AG10803 (cell line): ENCODE measurements at regions not wholly inside any gene's neighbourhood (a gene's known extent, or its start where the extent isn't known, plus 50 kb on each side); places are given as distances from the start of the nearest gene placed in this dataset.

Experiments used
- DNase-seq: peaks from one replicate; pipeline ENCODE4 v3.0.0; 2010; ENCODE audit warnings: low read depth
- H3K4me3 ChIP-seq: 2 replicates; pipeline ENCODE4 v1.5.1; 2011; ENCODE audit warnings: mild to moderate bottlenecking, low read length, control low read depth
- TF ChIP-seq, protein P1 (sequence below): conservative IDR thresholded peaks from 2 replicates; pipeline ENCODE4 v1.5.1; 2011; ENCODE audit warnings: mild to moderate bottlenecking, low read length, control low read depth, inconsistent platforms

DNA sequence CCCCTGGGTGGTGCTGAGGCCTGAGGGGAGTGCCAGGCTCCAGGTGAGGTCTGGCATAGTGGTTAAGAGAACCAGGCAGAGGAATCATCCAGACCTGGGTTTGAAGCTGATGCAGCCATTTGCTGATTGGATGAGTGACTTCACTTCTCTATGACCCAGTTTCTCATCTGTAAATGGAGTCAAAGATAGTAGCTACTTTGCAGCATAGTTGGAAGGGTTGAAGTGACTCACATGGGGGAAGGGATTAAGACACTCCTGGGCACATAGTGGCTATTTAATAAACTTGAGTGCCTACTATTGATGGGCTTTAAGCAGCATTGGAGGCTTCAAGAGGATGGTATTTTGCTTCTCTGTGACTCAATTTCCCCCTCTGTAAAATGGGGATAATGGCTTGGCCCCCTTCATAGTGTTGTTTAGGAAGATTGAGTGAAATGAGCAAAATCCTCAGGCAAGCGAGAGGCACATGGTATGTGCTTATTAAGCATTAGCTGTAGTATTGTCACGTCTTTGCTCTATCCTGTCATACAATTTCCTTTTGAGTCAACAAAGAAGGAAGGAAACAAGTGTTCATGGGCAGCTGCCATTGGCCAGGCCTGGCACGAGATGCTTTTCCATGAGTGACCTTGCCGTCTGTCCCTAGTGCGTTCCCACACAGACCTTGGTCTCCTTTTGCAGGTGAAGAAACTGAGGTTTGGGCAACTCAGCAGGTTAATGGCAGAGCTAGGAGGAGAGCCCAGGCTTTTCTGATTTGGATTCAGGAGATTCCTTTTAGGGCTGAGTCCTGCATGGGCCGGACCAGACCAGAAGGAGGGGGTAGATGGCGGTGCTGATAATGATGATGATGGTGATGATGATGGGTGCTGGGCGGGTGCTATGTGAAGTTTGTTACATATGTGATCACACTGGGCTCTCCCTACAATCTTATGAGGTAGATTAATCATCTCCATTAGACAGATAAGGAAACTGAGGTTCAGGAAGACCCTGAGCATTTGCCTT, 131.1 kb upstream of the WNT4 start:
- DNase-seq: no peak
- H3K4me3 ChIP-seq: no peak overlapping the region
- TF ChIP-seq, protein P1, sequence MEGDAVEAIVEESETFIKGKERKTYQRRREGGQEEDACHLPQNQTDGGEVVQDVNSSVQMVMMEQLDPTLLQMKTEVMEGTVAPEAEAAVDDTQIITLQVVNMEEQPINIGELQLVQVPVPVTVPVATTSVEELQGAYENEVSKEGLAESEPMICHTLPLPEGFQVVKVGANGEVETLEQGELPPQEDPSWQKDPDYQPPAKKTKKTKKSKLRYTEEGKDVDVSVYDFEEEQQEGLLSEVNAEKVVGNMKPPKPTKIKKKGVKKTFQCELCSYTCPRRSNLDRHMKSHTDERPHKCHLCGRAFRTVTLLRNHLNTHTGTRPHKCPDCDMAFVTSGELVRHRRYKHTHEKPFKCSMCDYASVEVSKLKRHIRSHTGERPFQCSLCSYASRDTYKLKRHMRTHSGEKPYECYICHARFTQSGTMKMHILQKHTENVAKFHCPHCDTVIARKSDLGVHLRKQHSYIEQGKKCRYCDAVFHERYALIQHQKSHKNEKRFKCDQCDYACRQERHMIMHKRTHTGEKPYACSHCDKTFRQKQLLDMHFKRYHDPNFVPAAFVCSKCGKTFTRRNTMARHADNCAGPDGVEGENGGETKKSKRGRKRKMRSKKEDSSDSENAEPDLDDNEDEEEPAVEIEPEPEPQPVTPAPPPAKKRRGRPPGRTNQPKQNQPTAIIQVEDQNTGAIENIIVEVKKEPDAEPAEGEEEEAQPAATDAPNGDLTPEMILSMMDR: no peak

DNA sequence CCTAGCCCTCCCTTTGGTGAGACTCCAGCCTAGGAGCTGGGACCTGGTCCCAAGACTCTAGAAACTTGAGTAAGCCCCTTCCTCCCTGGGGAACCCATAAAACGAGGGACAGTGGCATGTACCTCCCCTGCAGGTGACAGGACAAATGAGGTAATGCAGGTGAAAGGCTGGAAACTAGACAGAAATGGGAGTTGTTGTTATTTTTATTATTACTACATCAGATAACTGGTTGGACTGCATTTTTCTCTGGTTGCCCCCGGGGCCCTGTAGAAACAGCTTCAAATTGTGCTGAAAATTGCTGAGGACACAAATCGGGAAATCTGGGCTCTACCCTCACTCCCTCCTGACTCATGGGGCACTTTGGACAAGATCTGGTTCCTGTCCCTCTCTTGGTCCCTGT, 132.3 kb upstream of the WNT4 start:
- H3K4me3 ChIP-seq: no peak overlapping the region
- DNase-seq: no peak
- TF ChIP-seq, protein P1: no peak

DNA sequence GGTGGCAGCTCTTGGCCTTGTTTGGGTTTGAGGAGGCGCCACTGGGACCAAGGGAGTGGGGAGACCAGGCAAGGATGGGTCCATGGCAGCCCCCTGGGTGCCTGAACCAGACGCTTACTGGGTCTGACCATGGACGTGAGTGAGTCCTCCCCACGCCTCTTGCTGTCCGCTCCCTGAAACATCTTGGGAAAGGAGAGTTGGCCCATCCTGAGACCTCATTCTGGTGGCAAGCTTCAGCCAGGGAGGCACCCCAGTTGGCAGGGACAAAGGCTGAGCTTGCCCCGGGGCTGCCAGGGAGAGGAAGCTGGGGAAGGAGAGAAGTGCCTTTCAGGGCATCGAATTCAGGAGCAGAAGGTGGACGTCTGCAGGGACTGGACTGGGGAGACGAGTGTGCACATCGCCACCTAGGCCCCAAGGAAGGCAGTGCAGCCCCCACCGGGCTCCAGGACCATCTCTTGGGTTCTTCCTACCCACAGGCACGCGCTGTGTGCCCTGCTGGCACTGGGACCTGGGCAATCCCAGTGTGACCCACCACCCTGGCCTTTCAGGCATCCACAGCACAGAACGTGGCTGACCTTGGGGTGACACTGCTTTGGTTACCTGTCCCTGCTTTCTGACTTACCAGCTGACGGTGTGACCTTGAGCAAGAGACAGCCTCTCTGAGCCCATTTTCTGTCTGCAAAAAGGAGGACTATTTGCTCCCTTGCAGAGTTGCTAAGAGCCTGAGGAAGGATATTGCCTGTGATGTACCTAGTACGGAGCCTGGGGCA, 132.9 kb upstream of the WNT4 start:
- TF ChIP-seq, protein P1: peak; percentile 85
- H3K4me3 ChIP-seq: no peak overlapping the region
- peak; percentile 45 for DNase-seq

DNA sequence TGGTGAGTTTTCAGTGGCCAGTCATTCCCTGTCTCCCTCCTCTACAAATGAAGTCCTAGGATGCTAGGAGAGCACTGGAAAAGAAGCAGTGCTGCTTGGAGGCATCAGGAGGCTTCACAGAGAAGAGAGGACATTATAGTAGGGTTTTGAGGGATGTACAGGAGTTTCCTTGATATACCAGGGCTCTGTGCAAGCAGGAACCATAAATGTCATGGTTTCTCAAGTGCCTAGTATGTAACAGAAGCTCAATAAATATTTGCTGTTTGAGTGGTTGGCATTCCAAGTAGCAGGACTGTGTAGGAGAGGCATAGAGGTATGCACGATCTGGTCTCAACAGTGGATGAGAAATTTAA, 133.5 kb upstream of the WNT4 start:
- no peak for DNase-seq
- TF ChIP-seq, protein P1: no peak
- H3K4me3 ChIP-seq: no peak overlapping the region

DNA sequence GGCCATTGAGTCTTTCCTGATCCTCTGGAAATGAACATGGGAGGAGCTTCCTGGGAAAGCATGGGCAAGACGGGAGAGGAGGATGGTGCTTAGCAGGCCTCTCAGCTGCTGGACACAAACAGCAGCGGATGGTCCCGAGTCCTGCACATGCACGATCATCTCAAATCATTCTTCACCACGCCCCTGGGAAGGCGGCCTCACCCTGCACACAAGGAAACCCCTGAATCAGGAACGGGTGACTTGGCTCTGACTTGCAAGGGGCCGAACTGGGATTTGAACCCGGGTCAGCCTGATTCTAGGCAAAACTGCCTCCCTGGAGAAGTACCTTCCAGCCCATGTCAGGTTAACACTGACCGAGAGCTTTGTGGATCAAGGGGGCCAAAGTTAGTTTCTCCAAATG, 134.8 kb upstream of the WNT4 start:
- no peak for DNase-seq
- TF ChIP-seq, protein P1: no peak
- H3K4me3 ChIP-seq: no peak overlapping the region

DNA sequence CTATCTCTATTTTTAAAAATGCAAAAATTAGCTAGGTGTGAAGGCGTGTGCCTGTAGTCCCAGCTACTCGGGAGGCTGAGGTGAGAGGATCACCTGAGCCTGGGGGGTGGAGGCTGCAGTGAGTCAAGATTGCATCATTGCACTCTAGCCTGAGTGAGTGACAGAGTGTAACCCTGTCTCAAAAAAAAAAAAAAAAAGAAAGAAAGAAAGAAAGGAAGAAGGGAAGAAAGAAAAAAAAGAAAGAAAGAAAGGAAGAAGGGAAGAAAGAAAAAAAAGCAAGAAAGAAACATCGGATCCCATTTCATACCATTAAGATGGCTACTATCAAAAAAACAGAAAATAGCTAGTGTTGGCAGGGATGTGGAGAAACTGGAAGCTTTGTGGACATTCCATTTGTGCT, 136.8 kb upstream of the WNT4 start:
- TF ChIP-seq, protein P1: no peak
- H3K4me3 ChIP-seq: no peak overlapping the region
- DNase-seq: no peak

DNA sequence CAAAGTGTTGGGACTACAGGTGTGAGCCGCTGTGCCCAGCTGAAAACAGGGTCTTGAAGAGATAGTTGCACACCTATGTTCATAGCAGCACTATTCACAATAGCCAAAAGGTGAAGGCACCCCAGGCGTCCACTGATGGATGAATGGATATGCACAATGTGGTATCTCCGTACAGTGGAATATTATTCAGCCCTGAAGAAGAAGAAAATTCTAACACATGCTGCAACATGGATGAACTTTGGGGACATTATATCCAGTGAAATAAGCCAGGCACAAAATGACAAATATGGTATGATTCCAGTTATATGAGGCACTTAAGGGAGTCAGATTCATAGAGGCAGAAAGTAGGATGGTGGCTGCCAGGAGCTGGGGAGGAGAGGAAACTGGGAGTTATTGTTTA, 137.6 kb upstream of the WNT4 start:
- DNase-seq: no peak
- TF ChIP-seq, protein P1: no peak
- no peak overlapping the region for H3K4me3 ChIP-seq
